ENCODE measurements at regions not wholly inside any gene's neighbourhood (a gene's known extent, or its start where the extent isn't known, plus 50 kb on each side); places are given as distances from the start of the nearest gene placed in this dataset.

GRCh38 chr13:30526612-30527495, 61.1 kb upstream of the HMGB1 start:
- no peak overlapping the region for H3K4me2 ChIP-seq (ENCODE audit: insufficient read depth, low read length)
- DNase-seq (ENCODE audit: low read depth, low spot score), result no peak
- TF ChIP-seq MAX (IDR thresholded peaks at IDR 0.05; ENCODE audit: insufficient read depth, insufficient read length) (no peak), FOS (IDR thresholded peaks at IDR 0.05; ENCODE audit: borderline replicate concordance, insufficient read depth, low read length) (no peak), EZH2 (IDR thresholded peaks at IDR 0.05; ENCODE audit: borderline replicate concordance, low read depth, low read length, severe bottlenecking) (no peak), MYC (IDR thresholded peaks at IDR 0.05; ENCODE audit: low read depth, low read length) (no peak), POLR2A (IDR thresholded peaks at IDR 0.05; ENCODE audit: low read depth, low read length) (no peak), GATA2 (IDR thresholded peaks at IDR 0.05; ENCODE audit: insufficient read depth, insufficient read length, low read depth, low read length) (no peak), CTCF (IDR thresholded peaks at IDR 0.05; ENCODE audit: extremely low read depth in 1 of 2, insufficient read depth in 1 of 2, low read depth in 1 of 2, low read length in 2 of 2) (no peak), POLR2AphosphoS5 (IDR thresholded peaks at IDR 0.05; ENCODE audit: insufficient read depth, low read depth, low read length) (no peak), JUN (IDR thresholded peaks at IDR 0.05; ENCODE audit: borderline replicate concordance, insufficient read depth, insufficient read length, low read depth) (no peak)
- H4K20me1 ChIP-seq (replicated peaks; ENCODE audit: control insufficient read depth, extremely low read depth, insufficient read depth, low read length), result no peaks in the 10 kb centered on the region
- POLR2A ChIA-PET, result no interaction called here
- dilution Hi-C loops (cut with MboI; ENCODE audit: extremely low pct_ligation_motif_present, low sequenced_read_pairs), result no loop called here
- no peaks in the 10 kb centered on the region for H3K79me2 ChIP-seq (ENCODE audit: control insufficient read depth, insufficient read depth, low read length)
- no peak overlapping the region for H3K27ac ChIP-seq (ENCODE audit: insufficient read depth, low read depth, low read length)
- no peak overlapping the region for H3K4me3 ChIP-seq (replicated peaks in 1 of 3; ENCODE audit: insufficient read depth in 1 of 3, low read depth in 1 of 3, low read length in 3 of 3)
- no peak for FAIRE-seq
- H3K9me1 ChIP-seq (replicated peaks; ENCODE audit: control insufficient read depth, extremely low read depth, insufficient read depth, low read length), result no peaks in the 10 kb centered on the region
- H3K4me1 ChIP-seq (ENCODE audit: control insufficient read depth, extremely low read depth, insufficient read depth, low read length), result no peaks in the 10 kb centered on the region
- intact Hi-C loops (cut with micrococcal nuclease), result no loop called here
- no peaks in the 10 kb centered on the region for H3K27me3 ChIP-seq (ENCODE audit: control insufficient read depth in 2 of 2, insufficient read depth in 2 of 2, low read length in 2 of 2)
- H3K9ac ChIP-seq (replicated peaks; ENCODE audit: extremely low read depth, insufficient read depth, low read length), result no peak overlapping the region
- CTCF ChIA-PET, result no interaction called here
- H2AFZ ChIP-seq (ENCODE audit: low read depth, low read length), result peak overlapping the region; percentile 43
- H3K9me3 ChIP-seq (replicated peaks; ENCODE audit: control insufficient read depth, insufficient read depth, low read length), result no peaks in the 10 kb centered on the region
- no peaks in the 10 kb centered on the region for H3K36me3 ChIP-seq (ENCODE audit: control insufficient read depth in 2 of 2, extremely low read depth in 1 of 2, insufficient read depth in 2 of 2, low read length in 2 of 2)
- no TSS peak for BruUV-seq (replicated peaks)
